K562 (cell line): ENCODE measurements at regions not wholly inside any gene's neighbourhood (a gene's known extent, or its start where the extent isn't known, plus 50 kb on each side); places are given as distances from the start of the nearest gene placed in this dataset.

ENCODE experiments used
- ATAC-seq: fragments of 200-7000 bp; cut with Tn5 transposase; 3 replicates; pipeline ENCODE4 v1.9.1; 2020; ENCODE audit warnings: moderate library complexity
- BruUV-seq: library from RNA; stranded (reverse); fragments of 400-500 nt; replicated peaks from 2 replicates; lab custom pipeline; 2021; lab: Mats Ljungman, UMichigan
- CTCF ChIA-PET: fragments of 300-600 bp; formaldehyde crosslinking; extraction: SDS; loops from one replicate; lab custom pipeline; 2021; ENCODE audit warnings: low intra/inter-chr PET ratio; lab: Yijun Ruan, JAX
- POLR2A ChIA-PET: fragments of 300-600, 350-650 bp; sonication (Branson Sonifier 250); formaldehyde crosslinking; extraction: SDS; loops from one replicate; lab custom pipeline; 2021; ENCODE audit warnings: antibody characterized with exemption, inconsistent platforms; lab: Yijun Ruan, JAX
- DNase-seq, 4 experiments: peaks; one replicate each; pipeline versions ENCODE4 v3.0.0 to v3.0.0-alpha.2; 2011 to 2018; ENCODE audit warnings: low spot score in 3 of 4, mixed read lengths in 3 of 4; ENCODE audit errors: extremely low read depth in 1 of 4
- FAIRE-seq: peaks from 2 replicates; lab custom pipeline; 2011; peaks lifted over from hg19 to GRCh38; lab: Jason Lieb, UNC
- H2AFZ ChIP-seq: 2 replicates; pipeline ENCODE4 v1.6.0; 2011; ENCODE audit warnings: low read depth, low read length, control low read depth, inconsistent platforms
- H3K27ac ChIP-seq: fragments of 200-600 bp; 3 replicates; pipeline ENCODE4 v1.8.0; 2011; ENCODE audit warnings: low read depth, mild to moderate bottlenecking, control low read depth, inconsistent platforms, low read length, moderate library complexity, mixed read lengths; ENCODE audit errors: extremely low read depth
- H3K27me3 ChIP-seq, 2 experiments: fragments of 300-600 bp in 1 of 2; 2 replicates in 1 of 2; 3 replicates in 1 of 2; pipeline versions ENCODE4 v1.6.0 to v1.8.0; 2011; ENCODE audit warnings: inconsistent platforms in 2 of 2, low read length in 2 of 2, mild to moderate bottlenecking in 1 of 2, mixed read lengths in 1 of 2, moderate library complexity in 1 of 2; ENCODE audit not compliant: control insufficient read depth in 2 of 2, insufficient read depth in 2 of 2
- H3K36me3 ChIP-seq: fragments of 300-600 bp; 3 replicates; pipeline ENCODE4 v1.8.0; 2011; ENCODE audit warnings: mild to moderate bottlenecking, low read length, inconsistent platforms; ENCODE audit not compliant: control insufficient read depth, insufficient read depth
- H3K4me1 ChIP-seq, 2 experiments: fragments of 200-600 bp in 1 of 2; replicated peaks in 1 of 2; 2 replicates in 1 of 2; 3 replicates in 1 of 2; pipeline versions ENCODE4 v1.5.1 to v1.8.0; 2011; ENCODE audit warnings: inconsistent platforms in 2 of 2, low read length in 2 of 2, mild to moderate bottlenecking in 1 of 2, mixed read lengths in 1 of 2, moderate library complexity in 1 of 2; ENCODE audit not compliant: control insufficient read depth in 2 of 2, insufficient read depth in 2 of 2
- H3K4me2 ChIP-seq: 2 replicates; pipeline ENCODE4 v1.6.1; 2011; ENCODE audit warnings: low read length, control low read depth, inconsistent platforms, mixed read lengths; ENCODE audit not compliant: insufficient read depth
- H3K4me3 ChIP-seq: fragments of 200-600 bp; sonication (generic), shearing (Covaris generic); 2 replicates; pipeline ENCODE4 v1.5.1; 2016; ENCODE audit warnings: control low read depth, inconsistent platforms
- H3K79me2 ChIP-seq: fragments of 200-600 bp; 3 replicates; pipeline ENCODE4 v1.8.0; 2011; ENCODE audit warnings: low read length, inconsistent platforms; ENCODE audit not compliant: control insufficient read depth, insufficient read depth
- H3K9ac ChIP-seq, 2 experiments: 2 replicates each; pipeline versions ENCODE4 v1.6.0 to v1.6.1; 2011; ENCODE audit warnings: low read depth in 2 of 2, low read length in 2 of 2, control low read depth in 1 of 2, inconsistent platforms in 1 of 2, mild to moderate bottlenecking in 1 of 2, mixed read lengths in 1 of 2; ENCODE audit not compliant: insufficient read depth in 1 of 2
- H3K9me1 ChIP-seq: one replicate; pipeline ENCODE4 v1.6.0; 2011; ENCODE audit warnings: inconsistent platforms, mild to moderate bottlenecking, low read length, moderate library complexity; ENCODE audit not compliant: control insufficient read depth, insufficient read depth
- H3K9me3 ChIP-seq: replicated peaks from 2 replicates; pipeline ENCODE4 v1.5.1; 2011; ENCODE audit warnings: low read depth, low read length, inconsistent platforms; ENCODE audit not compliant: control insufficient read depth, insufficient read depth
- H4K20me1 ChIP-seq: replicated peaks from 2 replicates; pipeline ENCODE4 v1.6.1; 2011; ENCODE audit warnings: low read length, inconsistent platforms, mixed read lengths; ENCODE audit not compliant: control insufficient read depth, insufficient read depth
- AFF4 ChIP-seq: sonication (generic); formaldehyde crosslinking; IDR thresholded peaks from 2 replicates; pipeline ENCODE4 v1.8.0; 2023; ENCODE audit warnings: mild to moderate bottlenecking, missing genetic modification reagents
- DDX20 ChIP-seq: fragments of 450-650 bp; IDR thresholded peaks from 2 replicates; pipeline ENCODE4 v1.6.1; 2016; ENCODE audit warnings: missing genetic modification characterization, low read depth, mild to moderate bottlenecking, missing compliant biosample characterization, moderate library complexity
- DMBX1 ChIP-seq: fragments of 250-450 bp; sonication (Bioruptor Pico); IDR thresholded peaks from 2 replicates; pipeline ENCODE4 v1.8.0; 2022; ENCODE audit warnings: inconsistent platforms, mild to moderate bottlenecking, moderate library complexity, borderline replicate concordance
- NKRF ChIP-seq: fragments of 450-650 bp; IDR thresholded peaks from 2 replicates; pipeline ENCODE4 v1.6.1; 2016; ENCODE audit warnings: borderline replicate concordance
- PRDM10 ChIP-seq: fragments of 450-650 bp; IDR thresholded peaks from 2 replicates; pipeline ENCODE4 v1.6.1; 2018; ENCODE audit not compliant: partially characterized antibody
- RBBP5 ChIP-seq: fragments of 200-600 bp; sonication (generic); IDR thresholded peaks from 2 replicates; pipeline ENCODE4 v1.6.1; 2012; ENCODE audit warnings: borderline replicate concordance, mild to moderate bottlenecking, low read length, control low read depth, inconsistent platforms; ENCODE audit not compliant: insufficient read depth, poor library complexity, severe bottlenecking
- SETDB1 ChIP-seq: IDR thresholded peaks from one replicate; pipeline ENCODE4 v1.6.1; 2012; ENCODE audit warnings: low read length, control low read depth, inconsistent platforms
- XRCC3 ChIP-seq: fragments of 450-650 bp; IDR thresholded peaks from 2 replicates; pipeline ENCODE4 v1.6.1; 2017; ENCODE audit warnings: mild to moderate bottlenecking, moderate library complexity
- ZNF584 ChIP-seq: fragments of 200-800 bp; sonication (Bioruptor generic); IDR thresholded peaks from 2 replicates; pipeline ENCODE4 v1.6.1; 2016; ENCODE audit warnings: low read depth, mild to moderate bottlenecking, missing genetic modification characterization, missing compliant biosample characterization
- ZNF707 ChIP-seq: fragments of 250-450 bp; sonication (Bioruptor Pico); conservative IDR thresholded peaks from 2 replicates; pipeline ENCODE4 v1.8.0; 2022; ENCODE audit warnings: inconsistent platforms, mild to moderate bottlenecking, moderate library complexity
- WGBS: fragments of 100-300 bp; shearing (Covaris generic); methylation state at CpG from one replicate; pipeline ENCODE4 v1.1.6; 2016; ENCODE audit warnings: low coverage, mixed read lengths; ENCODE audit not compliant: insufficient coverage; ENCODE audit errors: missing lambda C conversion rate; 5-methylcytosine and 5-hydroxymethylcytosine counted together
- in situ Hi-C: fragments of 300-500 bp; cut with MboI; formaldehyde crosslinking; loops from 4 replicates; pipeline ENCODE4 v1.15.0; 2018; ENCODE audit warnings: inconsistent platforms, mixed read lengths
- intact Hi-C: fragments of 100-400 bp; cut with micrococcal nuclease; formaldehyde crosslinking; loops from 2 replicates; pipeline ENCODE4 v1.14.2; 2022

- TF ChIP-seq PRDM10, result no peak
These were observed 199.8 kb downstream of the RBM19 start (continued) for GRCh38 chr12:113766131-113766878.

- no peak overlapping the region for H3K4me3 ChIP-seq
- no peak overlapping the region for H3K9ac ChIP-seq
- peaks cover 2 to 9% of the 10 kb centered on the region in 2 experiments; a peak in 4 of 5 replicates for H3K4me1 ChIP-seq
- no peaks in the 10 kb centered on the region for H3K9me1 ChIP-seq
- H3K27me3 ChIP-seq, result no peaks in the 10 kb centered on the region
- POLR2A ChIA-PET, result no interaction called here
- FAIRE-seq (no peak), ATAC-seq (no peak)
- no peaks in the 10 kb centered on the region for H3K9me3 ChIP-seq
- BruUV-seq, result no TSS peak
- intact Hi-C loops, result no loop called here
- H3K36me3 ChIP-seq, result peaks cover 18% of the 10 kb centered on the region; the same call in 2 of the 3 replicates
- TF ChIP-seq NKRF (no peak), DDX20 (tag) (no peak), DMBX1 (no peak), SETDB1 (no peak), AFF4 (CRISPR knock-in tag) (no peak), ZNF707 (CRISPR knock-in tag) (no peak), ZNF584 (CRISPR knock-in tag) (no peak), RBBP5 (no peak), XRCC3 (no peak)
- TF ChIP-seq, all 486 proteins: peak for 0
- 93% methylated on average over 10 of the region's 10 CpGs for WGBS
- in situ Hi-C loops, result no loop called here
- DNase-seq, result no peak
- Histone ChIP-seq H3K79me2 (no peaks in the 10 kb centered on the region), H4K20me1 (0 out of 2 replicates have a peak, but pooled peaks cover 5% of the 10 kb centered on the region), H2AFZ (no peak overlapping the region), H3K27ac (no peak overlapping the region), H3K4me2 (no peak overlapping the region)
- CTCF ChIA-PET, result no interaction called here
These were observed 201.5 kb downstream of the RBM19 start for GRCh38 chr12:113764661-113765060.
